ENCODE measurements at regions not wholly inside any gene's neighbourhood (a gene's known extent, or its start where the extent isn't known, plus 50 kb on each side); places are given as distances from the start of the nearest gene placed in this dataset.

GRCh38 chr12:66066137-66066928, 64.2 kb downstream of the LLPH start:
- Histone ChIP-seq H3K36me3 (ENCODE audit: control insufficient read depth in 2 of 2, extremely low read depth in 1 of 2, insufficient read depth in 2 of 2, low read length in 2 of 2) (no peaks in the 10 kb centered on the region), H4K20me1 (replicated peaks; ENCODE audit: control insufficient read depth, extremely low read depth, insufficient read depth, low read length) (no peaks in the 10 kb centered on the region), H3K9ac (replicated peaks; ENCODE audit: extremely low read depth, insufficient read depth, low read length) (no peak overlapping the region), H3K4me2 (ENCODE audit: insufficient read depth, low read length) (no peak overlapping the region), H3K4me3 (replicated peaks in 1 of 3; ENCODE audit: insufficient read depth in 1 of 3, low read depth in 1 of 3, low read length in 3 of 3) (no peak overlapping the region), H3K4me1 (ENCODE audit: control insufficient read depth, extremely low read depth, insufficient read depth, low read length) (peaks cover 8% of the 10 kb centered on the region), H3K9me3 (replicated peaks; ENCODE audit: control insufficient read depth, insufficient read depth, low read length) (no peaks in the 10 kb centered on the region), H3K79me2 (ENCODE audit: control insufficient read depth, insufficient read depth, low read length) (no peaks in the 10 kb centered on the region), H3K27me3 (ENCODE audit: control insufficient read depth in 2 of 2, insufficient read depth in 2 of 2, low read length in 2 of 2) (peaks cover 2% of the 10 kb centered on the region in 2 experiments), H2AFZ (ENCODE audit: low read depth, low read length) (no peak overlapping the region), H3K27ac (ENCODE audit: insufficient read depth, low read depth, low read length) (no peak overlapping the region), H3K9me1 (replicated peaks; ENCODE audit: control insufficient read depth, extremely low read depth, insufficient read depth, low read length) (no peaks in the 10 kb centered on the region)
- TF ChIP-seq MAX (IDR thresholded peaks at IDR 0.05; ENCODE audit: insufficient read depth, insufficient read length) (no peak), MYC (IDR thresholded peaks at IDR 0.05; ENCODE audit: low read depth, low read length) (no peak), POLR2AphosphoS5 (IDR thresholded peaks at IDR 0.05; ENCODE audit: insufficient read depth, low read depth, low read length) (no peak), GATA2 (IDR thresholded peaks at IDR 0.05; ENCODE audit: insufficient read depth, insufficient read length, low read depth, low read length) (no peak), FOS (IDR thresholded peaks at IDR 0.05; ENCODE audit: borderline replicate concordance, insufficient read depth, low read length) (no peak), POLR2A (IDR thresholded peaks at IDR 0.05; ENCODE audit: low read depth, low read length) (no peak), EZH2 (IDR thresholded peaks at IDR 0.05; ENCODE audit: borderline replicate concordance, low read depth, low read length, severe bottlenecking) (no peak), JUN (IDR thresholded peaks at IDR 0.05; ENCODE audit: borderline replicate concordance, insufficient read depth, insufficient read length, low read depth) (no peak)
- TF ChIP-seq, protein P1, sequence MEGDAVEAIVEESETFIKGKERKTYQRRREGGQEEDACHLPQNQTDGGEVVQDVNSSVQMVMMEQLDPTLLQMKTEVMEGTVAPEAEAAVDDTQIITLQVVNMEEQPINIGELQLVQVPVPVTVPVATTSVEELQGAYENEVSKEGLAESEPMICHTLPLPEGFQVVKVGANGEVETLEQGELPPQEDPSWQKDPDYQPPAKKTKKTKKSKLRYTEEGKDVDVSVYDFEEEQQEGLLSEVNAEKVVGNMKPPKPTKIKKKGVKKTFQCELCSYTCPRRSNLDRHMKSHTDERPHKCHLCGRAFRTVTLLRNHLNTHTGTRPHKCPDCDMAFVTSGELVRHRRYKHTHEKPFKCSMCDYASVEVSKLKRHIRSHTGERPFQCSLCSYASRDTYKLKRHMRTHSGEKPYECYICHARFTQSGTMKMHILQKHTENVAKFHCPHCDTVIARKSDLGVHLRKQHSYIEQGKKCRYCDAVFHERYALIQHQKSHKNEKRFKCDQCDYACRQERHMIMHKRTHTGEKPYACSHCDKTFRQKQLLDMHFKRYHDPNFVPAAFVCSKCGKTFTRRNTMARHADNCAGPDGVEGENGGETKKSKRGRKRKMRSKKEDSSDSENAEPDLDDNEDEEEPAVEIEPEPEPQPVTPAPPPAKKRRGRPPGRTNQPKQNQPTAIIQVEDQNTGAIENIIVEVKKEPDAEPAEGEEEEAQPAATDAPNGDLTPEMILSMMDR (IDR thresholded peaks at IDR 0.05; ENCODE audit: extremely low read depth in 1 of 2, insufficient read depth in 1 of 2, low read depth in 1 of 2, low read length in 2 of 2), result no peak
- ChIA-PET POLR2A (no interaction called here), CTCF (interaction anchor here (1.1 kb wide), 1 partner anchor 118 kb away, joined by 3 read pairs; no protein-coding TSS in a partner anchor)
- no TSS peak for BruUV-seq (replicated peaks)
- intact Hi-C loops (cut with micrococcal nuclease) (no loop called here), dilution Hi-C loops (cut with MboI; ENCODE audit: extremely low pct_ligation_motif_present, low sequenced_read_pairs) (no loop called here)
- peak; percentile 20 for DNase-seq (ENCODE audit: low read depth, low spot score)
- FAIRE-seq, result no peak
